WTC11 (cell line): ENCODE measurements at regions not wholly inside any gene's neighbourhood (a gene's known extent, or its start where the extent isn't known, plus 50 kb on each side); places are given as distances from the start of the nearest gene placed in this dataset.

Experiments used
- ATAC-seq: fragments of 200-7000 bp; cut with Tn5 transposase; 2 replicates; pipeline ENCODE4 v1.10.0; 2021; ENCODE audit warnings: mild to moderate bottlenecking, moderate library complexity
- CTCF ChIA-PET: fragments of 300-600 bp; sonication (Branson Sonifier 250); formaldehyde crosslinking; loops from one replicate; lab custom pipeline; 2021; ENCODE audit warnings: antibody characterized with exemption; lab: Charles Lee
- POLR2A ChIA-PET: fragments of 350-600 bp; sonication (Branson Sonifier 250); formaldehyde crosslinking; loops from one replicate; lab custom pipeline; 2021; ENCODE audit warnings: antibody characterized with exemption; lab: Charles Lee
- DNase-seq: peaks from one replicate; pipeline ENCODE4 v3.0.0; 2021; ENCODE audit warnings: low spot score
- H3K27ac Mint-ChIP-seq: 2 replicates; pipeline ENCODE4 v1.8.0; 2021; ENCODE audit warnings: mixed read lengths
- H3K27me3 Mint-ChIP-seq: 2 replicates; pipeline ENCODE4 v1.8.0; 2021; ENCODE audit warnings: low read depth, mild to moderate bottlenecking, moderate library complexity, mixed read lengths
- H3K36me3 Mint-ChIP-seq: 2 replicates; pipeline ENCODE4 v1.8.0; 2021; ENCODE audit warnings: mixed read lengths
- H3K4me1 Mint-ChIP-seq: 2 replicates; pipeline ENCODE4 v1.8.0; 2022; ENCODE audit warnings: mixed read lengths
- H3K4me3 Mint-ChIP-seq: 2 replicates; pipeline ENCODE4 v1.8.0; 2021; ENCODE audit warnings: mild to moderate bottlenecking, moderate library complexity, mixed read lengths
- H3K9me3 Mint-ChIP-seq: 2 replicates; pipeline ENCODE4 v1.8.0; 2021; ENCODE audit warnings: mixed read lengths
- EMX1 ChIP-seq: fragments of 250-450 bp; sonication (Bioruptor Pico); IDR thresholded peaks from 2 replicates; pipeline ENCODE4 v1.8.0; 2021; ENCODE audit warnings: mild to moderate bottlenecking
- FOXJ3 ChIP-seq: sonication (generic); formaldehyde crosslinking; IDR thresholded peaks from 2 replicates; pipeline ENCODE4 v1.9.0; 2021; ENCODE audit warnings: missing genetic modification reagents, mild to moderate bottlenecking, borderline replicate concordance
- GABPB1 ChIP-seq: sonication (generic); formaldehyde crosslinking; IDR thresholded peaks from 2 replicates; pipeline ENCODE4 v1.8.1; 2023; ENCODE audit warnings: mild to moderate bottlenecking, missing genetic modification reagents
- GTF2I ChIP-seq: fragments of 250-450 bp; sonication (Bioruptor Pico); conservative IDR thresholded peaks from 2 replicates; pipeline ENCODE4 v1.4.0; 2021; ENCODE audit warnings: mild to moderate bottlenecking
- NFYB ChIP-seq: sonication (generic); formaldehyde crosslinking; conservative IDR thresholded peaks from 2 replicates; pipeline ENCODE4 v1.8.0; 2022; ENCODE audit warnings: low read depth, missing genetic modification reagents
- PRRX2 ChIP-seq: fragments of 250-450 bp; sonication (Bioruptor Pico); IDR thresholded peaks from 2 replicates; pipeline ENCODE4 v1.8.0; 2021; ENCODE audit warnings: mild to moderate bottlenecking
- SMAD3 ChIP-seq: sonication (generic); formaldehyde crosslinking; IDR thresholded peaks from 2 replicates; pipeline ENCODE4 v1.8.0; 2022; ENCODE audit warnings: missing genetic modification reagents, mild to moderate bottlenecking, borderline replicate concordance
- TF ChIP-seq, protein P1 (sequence below): sonication (generic); formaldehyde crosslinking; IDR thresholded peaks from 2 replicates; pipeline ENCODE4 v1.8.0; 2023; ENCODE audit warnings: missing genetic modification reagents, mild to moderate bottlenecking, borderline replicate concordance
- TF ChIP-seq, protein P2 (sequence below): sonication (generic); formaldehyde crosslinking; IDR thresholded peaks from 2 replicates; pipeline ENCODE4 v1.8.1; 2023; ENCODE audit warnings: mild to moderate bottlenecking, missing genetic modification reagents
- TF ChIP-seq, protein P3 (sequence below): sonication (generic); formaldehyde crosslinking; IDR thresholded peaks from 2 replicates; pipeline ENCODE4 v1.8.1; 2022; ENCODE audit warnings: missing genetic modification reagents, borderline replicate concordance
- TF ChIP-seq, protein P4 (sequence below): fragments of 250-450 bp; sonication (Bioruptor Pico); IDR thresholded peaks from 2 replicates; pipeline ENCODE4 v1.9.0; 2021; ENCODE audit warnings: moderate library complexity, mild to moderate bottlenecking, inconsistent platforms, borderline replicate concordance
- TF ChIP-seq, protein P5 (sequence below): fragments of 200-600 bp; IDR thresholded peaks from 2 replicates; pipeline ENCODE4 v1.8.0; 2022; ENCODE audit warnings: antibody characterized with exemption
- TF ChIP-seq, protein P6 (sequence below): sonication (generic); formaldehyde crosslinking; IDR thresholded peaks from 2 replicates; pipeline ENCODE4 v1.8.1; 2022; ENCODE audit warnings: low read depth, missing genetic modification reagents, borderline replicate concordance
- TF ChIP-seq, protein P7 (sequence below): sonication (generic); formaldehyde crosslinking; conservative IDR thresholded peaks from 2 replicates; pipeline ENCODE4 v1.8.1; 2023; ENCODE audit warnings: mild to moderate bottlenecking, low read depth, missing genetic modification reagents, moderate library complexity

DNA sequence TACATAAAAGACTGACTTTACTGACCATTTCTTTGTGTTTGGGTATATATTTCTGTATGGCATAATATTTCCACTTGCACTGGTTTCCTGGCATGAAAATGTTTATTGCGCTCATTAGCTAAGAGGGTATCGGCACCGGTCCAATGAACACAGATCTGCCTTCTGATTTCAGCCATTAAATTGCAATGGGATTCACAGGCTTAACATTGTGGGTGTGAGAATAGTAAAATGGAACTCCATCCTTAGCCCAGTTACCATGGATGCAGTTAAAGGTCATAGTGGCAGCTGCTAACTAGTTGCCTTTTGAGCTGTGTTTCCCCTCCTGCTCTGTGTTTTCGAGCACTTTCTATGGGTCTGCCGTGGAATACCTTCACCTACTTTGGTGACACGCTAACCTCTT is 352.6 kb upstream of the POU3F3 start (continued):
- TF ChIP-seq, protein P1, sequence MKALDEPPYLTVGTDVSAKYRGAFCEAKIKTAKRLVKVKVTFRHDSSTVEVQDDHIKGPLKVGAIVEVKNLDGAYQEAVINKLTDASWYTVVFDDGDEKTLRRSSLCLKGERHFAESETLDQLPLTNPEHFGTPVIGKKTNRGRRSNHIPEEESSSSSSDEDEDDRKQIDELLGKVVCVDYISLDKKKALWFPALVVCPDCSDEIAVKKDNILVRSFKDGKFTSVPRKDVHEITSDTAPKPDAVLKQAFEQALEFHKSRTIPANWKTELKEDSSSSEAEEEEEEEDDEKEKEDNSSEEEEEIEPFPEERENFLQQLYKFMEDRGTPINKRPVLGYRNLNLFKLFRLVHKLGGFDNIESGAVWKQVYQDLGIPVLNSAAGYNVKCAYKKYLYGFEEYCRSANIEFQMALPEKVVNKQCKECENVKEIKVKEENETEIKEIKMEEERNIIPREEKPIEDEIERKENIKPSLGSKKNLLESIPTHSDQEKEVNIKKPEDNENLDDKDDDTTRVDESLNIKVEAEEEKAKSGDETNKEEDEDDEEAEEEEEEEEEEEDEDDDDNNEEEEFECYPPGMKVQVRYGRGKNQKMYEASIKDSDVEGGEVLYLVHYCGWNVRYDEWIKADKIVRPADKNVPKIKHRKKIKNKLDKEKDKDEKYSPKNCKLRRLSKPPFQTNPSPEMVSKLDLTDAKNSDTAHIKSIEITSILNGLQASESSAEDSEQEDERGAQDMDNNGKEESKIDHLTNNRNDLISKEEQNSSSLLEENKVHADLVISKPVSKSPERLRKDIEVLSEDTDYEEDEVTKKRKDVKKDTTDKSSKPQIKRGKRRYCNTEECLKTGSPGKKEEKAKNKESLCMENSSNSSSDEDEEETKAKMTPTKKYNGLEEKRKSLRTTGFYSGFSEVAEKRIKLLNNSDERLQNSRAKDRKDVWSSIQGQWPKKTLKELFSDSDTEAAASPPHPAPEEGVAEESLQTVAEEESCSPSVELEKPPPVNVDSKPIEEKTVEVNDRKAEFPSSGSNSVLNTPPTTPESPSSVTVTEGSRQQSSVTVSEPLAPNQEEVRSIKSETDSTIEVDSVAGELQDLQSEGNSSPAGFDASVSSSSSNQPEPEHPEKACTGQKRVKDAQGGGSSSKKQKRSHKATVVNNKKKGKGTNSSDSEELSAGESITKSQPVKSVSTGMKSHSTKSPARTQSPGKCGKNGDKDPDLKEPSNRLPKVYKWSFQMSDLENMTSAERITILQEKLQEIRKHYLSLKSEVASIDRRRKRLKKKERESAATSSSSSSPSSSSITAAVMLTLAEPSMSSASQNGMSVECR = no peak
- TF ChIP-seq EMX1 (CRISPR knock-in tag) (no peak), NFYB (CRISPR knock-in tag) (no peak), FOXJ3 (CRISPR knock-in tag) (no peak), SMAD3 (no peak)
- TF ChIP-seq, protein P2, sequence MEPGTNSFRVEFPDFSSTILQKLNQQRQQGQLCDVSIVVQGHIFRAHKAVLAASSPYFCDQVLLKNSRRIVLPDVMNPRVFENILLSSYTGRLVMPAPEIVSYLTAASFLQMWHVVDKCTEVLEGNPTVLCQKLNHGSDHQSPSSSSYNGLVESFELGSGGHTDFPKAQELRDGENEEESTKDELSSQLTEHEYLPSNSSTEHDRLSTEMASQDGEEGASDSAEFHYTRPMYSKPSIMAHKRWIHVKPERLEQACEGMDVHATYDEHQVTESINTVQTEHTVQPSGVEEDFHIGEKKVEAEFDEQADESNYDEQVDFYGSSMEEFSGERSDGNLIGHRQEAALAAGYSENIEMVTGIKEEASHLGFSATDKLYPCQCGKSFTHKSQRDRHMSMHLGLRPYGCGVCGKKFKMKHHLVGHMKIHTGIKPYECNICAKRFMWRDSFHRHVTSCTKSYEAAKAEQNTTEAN = no peak
- TF ChIP-seq, protein P3, sequence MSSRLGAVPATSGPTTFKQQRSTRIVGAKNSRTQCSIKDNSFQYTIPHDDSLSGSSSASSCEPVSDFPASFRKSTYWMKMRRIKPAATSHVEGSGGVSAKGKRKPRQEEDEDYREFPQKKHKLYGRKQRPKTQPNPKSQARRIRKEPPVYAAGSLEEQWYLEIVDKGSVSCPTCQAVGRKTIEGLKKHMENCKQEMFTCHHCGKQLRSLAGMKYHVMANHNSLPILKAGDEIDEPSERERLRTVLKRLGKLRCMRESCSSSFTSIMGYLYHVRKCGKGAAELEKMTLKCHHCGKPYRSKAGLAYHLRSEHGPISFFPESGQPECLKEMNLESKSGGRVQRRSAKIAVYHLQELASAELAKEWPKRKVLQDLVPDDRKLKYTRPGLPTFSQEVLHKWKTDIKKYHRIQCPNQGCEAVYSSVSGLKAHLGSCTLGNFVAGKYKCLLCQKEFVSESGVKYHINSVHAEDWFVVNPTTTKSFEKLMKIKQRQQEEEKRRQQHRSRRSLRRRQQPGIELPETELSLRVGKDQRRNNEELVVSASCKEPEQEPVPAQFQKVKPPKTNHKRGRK = no peak
- TF ChIP-seq, protein P4, sequence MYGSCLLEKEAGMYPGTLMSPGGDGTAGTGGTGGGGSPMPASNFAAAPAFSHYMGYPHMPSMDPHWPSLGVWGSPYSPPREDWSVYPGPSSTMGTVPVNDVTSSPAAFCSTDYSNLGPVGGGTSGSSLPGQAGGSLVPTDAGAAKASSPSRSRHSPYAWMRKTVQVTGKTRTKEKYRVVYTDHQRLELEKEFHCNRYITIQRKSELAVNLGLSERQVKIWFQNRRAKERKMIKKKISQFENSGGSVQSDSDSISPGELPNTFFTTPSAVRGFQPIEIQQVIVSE = no peak
- TF ChIP-seq, protein P5, sequence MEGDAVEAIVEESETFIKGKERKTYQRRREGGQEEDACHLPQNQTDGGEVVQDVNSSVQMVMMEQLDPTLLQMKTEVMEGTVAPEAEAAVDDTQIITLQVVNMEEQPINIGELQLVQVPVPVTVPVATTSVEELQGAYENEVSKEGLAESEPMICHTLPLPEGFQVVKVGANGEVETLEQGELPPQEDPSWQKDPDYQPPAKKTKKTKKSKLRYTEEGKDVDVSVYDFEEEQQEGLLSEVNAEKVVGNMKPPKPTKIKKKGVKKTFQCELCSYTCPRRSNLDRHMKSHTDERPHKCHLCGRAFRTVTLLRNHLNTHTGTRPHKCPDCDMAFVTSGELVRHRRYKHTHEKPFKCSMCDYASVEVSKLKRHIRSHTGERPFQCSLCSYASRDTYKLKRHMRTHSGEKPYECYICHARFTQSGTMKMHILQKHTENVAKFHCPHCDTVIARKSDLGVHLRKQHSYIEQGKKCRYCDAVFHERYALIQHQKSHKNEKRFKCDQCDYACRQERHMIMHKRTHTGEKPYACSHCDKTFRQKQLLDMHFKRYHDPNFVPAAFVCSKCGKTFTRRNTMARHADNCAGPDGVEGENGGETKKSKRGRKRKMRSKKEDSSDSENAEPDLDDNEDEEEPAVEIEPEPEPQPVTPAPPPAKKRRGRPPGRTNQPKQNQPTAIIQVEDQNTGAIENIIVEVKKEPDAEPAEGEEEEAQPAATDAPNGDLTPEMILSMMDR = no peak

DNA sequence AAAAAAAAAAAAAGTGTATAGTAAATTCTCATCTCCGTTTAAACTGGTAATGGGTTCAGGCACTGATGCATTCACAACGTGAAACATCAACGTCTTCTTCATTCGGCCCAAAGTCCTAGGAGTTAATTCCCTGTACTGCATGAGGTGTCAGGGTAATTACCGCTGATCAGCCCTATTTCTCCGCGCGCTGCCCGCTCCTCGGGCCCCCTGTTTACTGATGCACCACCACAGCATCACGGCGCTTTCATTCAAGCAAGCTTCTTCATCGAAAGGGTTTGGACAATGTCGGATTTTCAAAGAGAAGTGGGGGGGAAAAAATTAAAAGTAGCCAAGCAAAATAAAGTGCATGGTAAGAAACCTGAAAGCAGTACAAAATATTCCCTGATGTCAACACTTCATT is 352.0 kb upstream of the POU3F3 start:
- H3K27ac Mint-ChIP-seq = no peak overlapping the region
- no peak overlapping the region for H3K4me3 Mint-ChIP-seq
- peaks cover 38% of the 10 kb centered on the region for H3K4me1 Mint-ChIP-seq
- ATAC-seq (no peak), DNase-seq (no peak)
- no peaks in the 10 kb centered on the region for H3K36me3 Mint-ChIP-seq
- 0 out of 2 replicates have a peak, but pooled peaks cover 4% of the 10 kb centered on the region for H3K9me3 Mint-ChIP-seq
- TF ChIP-seq, protein P6, sequence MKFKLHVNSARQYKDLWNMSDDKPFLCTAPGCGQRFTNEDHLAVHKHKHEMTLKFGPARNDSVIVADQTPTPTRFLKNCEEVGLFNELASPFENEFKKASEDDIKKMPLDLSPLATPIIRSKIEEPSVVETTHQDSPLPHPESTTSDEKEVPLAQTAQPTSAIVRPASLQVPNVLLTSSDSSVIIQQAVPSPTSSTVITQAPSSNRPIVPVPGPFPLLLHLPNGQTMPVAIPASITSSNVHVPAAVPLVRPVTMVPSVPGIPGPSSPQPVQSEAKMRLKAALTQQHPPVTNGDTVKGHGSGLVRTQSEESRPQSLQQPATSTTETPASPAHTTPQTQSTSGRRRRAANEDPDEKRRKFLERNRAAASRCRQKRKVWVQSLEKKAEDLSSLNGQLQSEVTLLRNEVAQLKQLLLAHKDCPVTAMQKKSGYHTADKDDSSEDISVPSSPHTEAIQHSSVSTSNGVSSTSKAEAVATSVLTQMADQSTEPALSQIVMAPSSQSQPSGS = no peak
- TF ChIP-seq, protein P7, sequence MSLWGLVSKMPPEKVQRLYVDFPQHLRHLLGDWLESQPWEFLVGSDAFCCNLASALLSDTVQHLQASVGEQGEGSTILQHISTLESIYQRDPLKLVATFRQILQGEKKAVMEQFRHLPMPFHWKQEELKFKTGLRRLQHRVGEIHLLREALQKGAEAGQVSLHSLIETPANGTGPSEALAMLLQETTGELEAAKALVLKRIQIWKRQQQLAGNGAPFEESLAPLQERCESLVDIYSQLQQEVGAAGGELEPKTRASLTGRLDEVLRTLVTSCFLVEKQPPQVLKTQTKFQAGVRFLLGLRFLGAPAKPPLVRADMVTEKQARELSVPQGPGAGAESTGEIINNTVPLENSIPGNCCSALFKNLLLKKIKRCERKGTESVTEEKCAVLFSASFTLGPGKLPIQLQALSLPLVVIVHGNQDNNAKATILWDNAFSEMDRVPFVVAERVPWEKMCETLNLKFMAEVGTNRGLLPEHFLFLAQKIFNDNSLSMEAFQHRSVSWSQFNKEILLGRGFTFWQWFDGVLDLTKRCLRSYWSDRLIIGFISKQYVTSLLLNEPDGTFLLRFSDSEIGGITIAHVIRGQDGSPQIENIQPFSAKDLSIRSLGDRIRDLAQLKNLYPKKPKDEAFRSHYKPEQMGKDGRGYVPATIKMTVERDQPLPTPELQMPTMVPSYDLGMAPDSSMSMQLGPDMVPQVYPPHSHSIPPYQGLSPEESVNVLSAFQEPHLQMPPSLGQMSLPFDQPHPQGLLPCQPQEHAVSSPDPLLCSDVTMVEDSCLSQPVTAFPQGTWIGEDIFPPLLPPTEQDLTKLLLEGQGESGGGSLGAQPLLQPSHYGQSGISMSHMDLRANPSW = no peak
- TF ChIP-seq GABPB1 (CRISPR knock-in tag) (no peak), PRRX2 (CRISPR knock-in tag) (no peak), SMAD3 (no peak), GTF2I (CRISPR knock-in tag) (no peak)
- POLR2A ChIA-PET = no interaction called here
- H3K27me3 Mint-ChIP-seq = no peaks in the 10 kb centered on the region
- CTCF ChIA-PET = no interaction called here
